ENCODE measurements at regions not wholly inside any gene's neighbourhood (a gene's known extent, or its start where the extent isn't known, plus 50 kb on each side); places are given as distances from the start of the nearest gene placed in this dataset.

GRCh38 chr2:36262581-36262980, 93.0 kb upstream of the CRIM1 start:
- TF ChIP-seq, protein P1, sequence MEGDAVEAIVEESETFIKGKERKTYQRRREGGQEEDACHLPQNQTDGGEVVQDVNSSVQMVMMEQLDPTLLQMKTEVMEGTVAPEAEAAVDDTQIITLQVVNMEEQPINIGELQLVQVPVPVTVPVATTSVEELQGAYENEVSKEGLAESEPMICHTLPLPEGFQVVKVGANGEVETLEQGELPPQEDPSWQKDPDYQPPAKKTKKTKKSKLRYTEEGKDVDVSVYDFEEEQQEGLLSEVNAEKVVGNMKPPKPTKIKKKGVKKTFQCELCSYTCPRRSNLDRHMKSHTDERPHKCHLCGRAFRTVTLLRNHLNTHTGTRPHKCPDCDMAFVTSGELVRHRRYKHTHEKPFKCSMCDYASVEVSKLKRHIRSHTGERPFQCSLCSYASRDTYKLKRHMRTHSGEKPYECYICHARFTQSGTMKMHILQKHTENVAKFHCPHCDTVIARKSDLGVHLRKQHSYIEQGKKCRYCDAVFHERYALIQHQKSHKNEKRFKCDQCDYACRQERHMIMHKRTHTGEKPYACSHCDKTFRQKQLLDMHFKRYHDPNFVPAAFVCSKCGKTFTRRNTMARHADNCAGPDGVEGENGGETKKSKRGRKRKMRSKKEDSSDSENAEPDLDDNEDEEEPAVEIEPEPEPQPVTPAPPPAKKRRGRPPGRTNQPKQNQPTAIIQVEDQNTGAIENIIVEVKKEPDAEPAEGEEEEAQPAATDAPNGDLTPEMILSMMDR (tag by site-specific recombination; IDR thresholded peaks at IDR 0.05): no peak
- TF ChIP-seq ZNF335 (tag by site-specific recombination; conservative IDR thresholded peaks at IDR 0.05): no peak
- TF ChIP-seq ZNF530 (tag by site-specific recombination; IDR thresholded peaks at IDR 0.05; ENCODE audit: low read depth): no peak

All from HEK293 (cell line).